ENCODE measurements at regions not wholly inside any gene's neighbourhood (a gene's known extent, or its start where the extent isn't known, plus 50 kb on each side); places are given as distances from the start of the nearest gene placed in this dataset.

GRCh38 chr22:48357196-48357595 is 1470.5 kb downstream of the BRD1 start:
- no peak for DNase-seq (ENCODE audit: low read depth)
- no peak for TF ChIP-seq CTCF (IDR thresholded peaks at IDR 0.05; ENCODE audit: insufficient read depth, low read depth, low read length, missing control alignments)
- H3K4me3 ChIP-seq (ENCODE audit: low read length): no peak overlapping the region

GRCh38 chr22:48356731-48357130 is 1470.9 kb downstream of the BRD1 start:
- no peak for TF ChIP-seq CTCF (IDR thresholded peaks at IDR 0.05; ENCODE audit: insufficient read depth, low read depth, low read length, missing control alignments)
- H3K4me3 ChIP-seq (ENCODE audit: low read length): no peak overlapping the region
- no peak for DNase-seq (ENCODE audit: low read depth)

GRCh38 chr22:48354096-48354495 is 1473.6 kb downstream of the BRD1 start:
- no peak for TF ChIP-seq CTCF (IDR thresholded peaks at IDR 0.05; ENCODE audit: insufficient read depth, low read depth, low read length, missing control alignments)
- no peak for DNase-seq (ENCODE audit: low read depth)
- no peak overlapping the region for H3K4me3 ChIP-seq (ENCODE audit: low read length)

GRCh38 chr22:48353116-48353947 is 1474.3 kb downstream of the BRD1 start:
- H3K4me3 ChIP-seq (ENCODE audit: low read length): no peak overlapping the region
- no peak for TF ChIP-seq CTCF (IDR thresholded peaks at IDR 0.05; ENCODE audit: insufficient read depth, low read depth, low read length, missing control alignments)
- no peak for DNase-seq (ENCODE audit: low read depth)

- no peak for TF ChIP-seq CTCF (IDR thresholded peaks at IDR 0.05; ENCODE audit: insufficient read depth, low read depth, low read length, missing control alignments)
- no peak overlapping the region for H3K4me3 ChIP-seq (ENCODE audit: low read length)
- DNase-seq (ENCODE audit: low read depth): no peak
Measured at GRCh38 chr22:48352086-48352911, 1475.4 kb downstream of the BRD1 start.

GRCh38 chr22:48351376-48352085 is 1476.1 kb downstream of the BRD1 start:
- DNase-seq (ENCODE audit: low read depth): no peak
- no peak overlapping the region for H3K4me3 ChIP-seq (ENCODE audit: low read length)
- no peak for TF ChIP-seq CTCF (IDR thresholded peaks at IDR 0.05; ENCODE audit: insufficient read depth, low read depth, low read length, missing control alignments)

Data from epithelial cell of esophagus (primary cell).